ENCODE measurements at regions not wholly inside any gene's neighbourhood (a gene's known extent, or its start where the extent isn't known, plus 50 kb on each side); places are given as distances from the start of the nearest gene placed in this dataset.
"Not testable (repeated sequence)": the region's sequence is repeated elsewhere in the genome, so short reads cannot be mapped to it uniquely, and the experiment has no call there.

- H3K27ac ChIP-seq (ENCODE audit: low read depth in 2 of 2, low read length in 1 of 2); H3K27me3 ChIP-seq (ENCODE audit: control insufficient read depth in 1 of 2, insufficient read depth in 2 of 2, low read length in 2 of 2); H3K9me3 ChIP-seq (ENCODE audit: control insufficient read depth in 2 of 2, insufficient read depth in 1 of 2, low read depth in 1 of 2, low read length in 1 of 2); H3K4me3 ChIP-seq (ENCODE audit: low read depth in 1 of 2, low read length in 2 of 2); H3K4me1 ChIP-seq (ENCODE audit: control insufficient read depth in 2 of 2, insufficient read depth in 2 of 2, low read length in 1 of 2); H3K36me3 ChIP-seq (ENCODE audit: control insufficient read depth in 2 of 2, insufficient read depth in 2 of 2, low read length in 1 of 2): not testable (repeated sequence)
- 7 to 17% methylated on average over 18 to 21 of the region's 21 CpGs for WGBS, 2 donors
Measured at GRCh38 chr1:121048293-121048752, 135.8 kb downstream of the FAM72B start.

DNA sequence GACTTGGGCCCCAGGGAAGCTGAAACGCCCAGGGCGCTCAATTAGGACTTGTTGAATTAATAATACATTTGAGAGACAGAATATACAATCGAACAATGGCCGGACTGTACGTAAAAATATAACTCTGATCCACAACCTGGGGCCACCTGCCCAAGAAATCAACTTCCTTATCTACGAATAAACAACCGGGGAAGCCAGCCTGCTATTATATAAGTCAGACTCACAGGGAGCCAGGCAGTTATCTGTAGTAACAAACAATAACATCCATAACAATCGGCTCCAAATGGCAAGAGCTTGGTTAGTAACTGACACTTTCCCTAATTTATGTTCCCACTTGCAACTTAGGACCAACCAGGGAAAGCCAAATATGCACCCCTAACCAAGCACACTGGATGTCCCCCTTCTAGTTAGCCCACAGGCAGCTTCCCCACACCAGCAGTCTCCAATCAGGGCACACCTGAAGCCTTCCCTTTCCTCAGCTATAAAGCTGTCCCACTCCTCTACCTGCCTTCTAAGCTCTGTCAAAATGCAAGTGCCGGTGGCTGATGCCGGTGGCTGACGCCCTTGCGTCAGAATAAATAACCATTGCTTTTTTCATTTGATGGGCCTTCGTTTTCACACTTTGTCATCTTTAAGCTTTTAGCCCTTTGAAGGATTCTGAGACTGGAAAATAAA lies 135.2 kb downstream of the FAM72B start:
- 27 to 46% methylated on average over 5 to 7 of the region's 13 CpGs for WGBS, 2 donors
- not testable (repeated sequence) for H3K4me1 ChIP-seq (ENCODE audit: control insufficient read depth in 2 of 2, insufficient read depth in 2 of 2, low read length in 1 of 2); H3K4me3 ChIP-seq (ENCODE audit: low read depth in 1 of 2, low read length in 2 of 2); H3K9me3 ChIP-seq (ENCODE audit: control insufficient read depth in 2 of 2, insufficient read depth in 1 of 2, low read depth in 1 of 2, low read length in 1 of 2); H3K27me3 ChIP-seq (ENCODE audit: control insufficient read depth in 1 of 2, insufficient read depth in 2 of 2, low read length in 2 of 2); H3K36me3 ChIP-seq (ENCODE audit: control insufficient read depth in 2 of 2, insufficient read depth in 2 of 2, low read length in 1 of 2); H3K27ac ChIP-seq (ENCODE audit: low read depth in 2 of 2, low read length in 1 of 2)

- WGBS, 2 donors: 80 to 81% methylated on average over 5 of the region's 5 CpGs
- not testable (repeated sequence) for H3K36me3 ChIP-seq (ENCODE audit: control insufficient read depth in 2 of 2, insufficient read depth in 2 of 2, low read length in 1 of 2); H3K27ac ChIP-seq (ENCODE audit: low read depth in 2 of 2, low read length in 1 of 2); H3K4me1 ChIP-seq (ENCODE audit: control insufficient read depth in 2 of 2, insufficient read depth in 2 of 2, low read length in 1 of 2); H3K27me3 ChIP-seq (ENCODE audit: control insufficient read depth in 1 of 2, insufficient read depth in 2 of 2, low read length in 2 of 2); H3K9me3 ChIP-seq (ENCODE audit: control insufficient read depth in 2 of 2, insufficient read depth in 1 of 2, low read depth in 1 of 2, low read length in 1 of 2); H3K4me3 ChIP-seq (ENCODE audit: low read depth in 1 of 2, low read length in 2 of 2)
Measured at GRCh38 chr1:121050097-121050496, 134.0 kb downstream of the FAM72B start.

DNA sequence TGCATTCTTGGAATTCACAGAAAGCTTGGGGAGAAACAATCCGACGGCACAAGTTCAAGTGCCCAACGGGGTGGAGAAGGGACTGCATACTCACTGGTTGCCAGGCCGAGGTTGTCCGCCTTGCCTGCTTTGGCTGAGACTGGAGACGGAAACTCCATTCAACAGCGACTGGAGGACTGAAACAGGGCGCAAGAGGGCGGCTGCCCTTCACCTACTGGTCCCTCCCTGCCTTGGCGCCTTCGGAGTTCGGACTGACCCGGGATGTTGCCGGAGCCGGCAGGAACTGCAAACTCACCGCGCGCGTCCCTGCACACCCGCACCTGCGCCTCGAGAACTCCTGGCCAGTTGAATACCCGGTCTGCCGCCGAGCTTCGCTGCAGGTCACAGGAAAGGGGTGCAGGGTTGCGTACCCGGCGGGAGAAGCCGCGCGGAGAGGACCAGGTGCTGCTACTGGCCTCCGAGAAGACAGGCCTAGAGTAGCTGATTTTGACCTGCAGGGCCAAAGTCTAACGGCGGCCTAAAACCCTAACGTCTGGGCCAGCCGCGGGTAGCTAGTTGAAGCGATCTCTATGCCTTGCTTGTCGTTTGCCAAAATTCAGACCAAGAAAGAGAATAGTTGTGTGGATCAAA lies 132.9 kb downstream of the FAM72B start:
- not testable (repeated sequence) for H3K36me3 ChIP-seq (ENCODE audit: control insufficient read depth in 2 of 2, insufficient read depth in 2 of 2, low read length in 1 of 2); H3K27ac ChIP-seq (ENCODE audit: low read depth in 2 of 2, low read length in 1 of 2); H3K9me3 ChIP-seq (ENCODE audit: control insufficient read depth in 2 of 2, insufficient read depth in 1 of 2, low read depth in 1 of 2, low read length in 1 of 2); H3K27me3 ChIP-seq (ENCODE audit: control insufficient read depth in 1 of 2, insufficient read depth in 2 of 2, low read length in 2 of 2); H3K4me3 ChIP-seq (ENCODE audit: low read depth in 1 of 2, low read length in 2 of 2); H3K4me1 ChIP-seq (ENCODE audit: control insufficient read depth in 2 of 2, insufficient read depth in 2 of 2, low read length in 1 of 2)
- WGBS, 2 donors: 40 to 44% methylated on average over 15 to 26 of the region's 40 CpGs

DNA sequence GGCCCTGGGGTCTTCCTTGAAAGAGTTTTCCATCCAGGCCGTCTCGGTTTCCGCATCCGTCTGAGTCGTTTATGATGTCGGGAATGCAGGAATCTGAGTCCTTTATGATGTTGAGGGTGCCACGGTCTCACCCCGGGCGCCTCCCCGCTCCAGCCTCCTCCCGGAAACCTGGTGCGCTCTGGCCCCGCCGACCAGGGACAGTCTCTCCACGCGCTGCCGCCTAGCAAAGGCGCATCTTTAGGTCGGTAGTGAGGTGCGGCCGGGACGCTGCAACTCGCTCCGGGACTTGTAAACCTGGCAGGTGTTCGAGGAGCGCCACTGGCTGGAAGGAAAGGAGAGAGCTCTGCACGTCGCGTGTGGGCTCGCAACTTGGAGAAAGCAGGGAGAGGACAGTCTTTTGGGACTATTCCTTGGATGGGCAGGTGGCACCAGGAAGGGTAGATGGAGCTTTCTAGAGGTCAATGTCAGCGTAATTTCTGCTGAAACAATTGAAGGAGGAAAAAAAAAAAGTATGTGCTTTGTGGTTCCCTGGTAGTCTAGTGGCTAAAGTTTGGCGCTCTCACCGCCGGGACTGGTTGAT lies 132.0 kb downstream of the FAM72B start:
- H3K4me3 ChIP-seq (ENCODE audit: low read depth in 1 of 2, low read length in 2 of 2); H3K27me3 ChIP-seq (ENCODE audit: control insufficient read depth in 1 of 2, insufficient read depth in 2 of 2, low read length in 2 of 2); H3K4me1 ChIP-seq (ENCODE audit: control insufficient read depth in 2 of 2, insufficient read depth in 2 of 2, low read length in 1 of 2); H3K27ac ChIP-seq (ENCODE audit: low read depth in 2 of 2, low read length in 1 of 2); H3K36me3 ChIP-seq (ENCODE audit: control insufficient read depth in 2 of 2, insufficient read depth in 2 of 2, low read length in 1 of 2); H3K9me3 ChIP-seq (ENCODE audit: control insufficient read depth in 2 of 2, insufficient read depth in 1 of 2, low read depth in 1 of 2, low read length in 1 of 2): not testable (repeated sequence)
- WGBS, 2 donors: 9 to 13% methylated on average over 23 to 28 of the region's 34 CpGs

GRCh38 chr1:121054928-121055327 lies 129.2 kb downstream of the FAM72B start:
- not testable (repeated sequence) for H3K27me3 ChIP-seq (ENCODE audit: control insufficient read depth in 1 of 2, insufficient read depth in 2 of 2, low read length in 2 of 2); H3K36me3 ChIP-seq (ENCODE audit: control insufficient read depth in 2 of 2, insufficient read depth in 2 of 2, low read length in 1 of 2); H3K4me1 ChIP-seq (ENCODE audit: control insufficient read depth in 2 of 2, insufficient read depth in 2 of 2, low read length in 1 of 2); H3K27ac ChIP-seq (ENCODE audit: low read depth in 2 of 2, low read length in 1 of 2); H3K4me3 ChIP-seq (ENCODE audit: low read depth in 1 of 2, low read length in 2 of 2); H3K9me3 ChIP-seq (ENCODE audit: control insufficient read depth in 2 of 2, insufficient read depth in 1 of 2, low read depth in 1 of 2, low read length in 1 of 2)
- no CpG with 5 or more reads among the region's 1 CpG for WGBS, 2 donors

DNA sequence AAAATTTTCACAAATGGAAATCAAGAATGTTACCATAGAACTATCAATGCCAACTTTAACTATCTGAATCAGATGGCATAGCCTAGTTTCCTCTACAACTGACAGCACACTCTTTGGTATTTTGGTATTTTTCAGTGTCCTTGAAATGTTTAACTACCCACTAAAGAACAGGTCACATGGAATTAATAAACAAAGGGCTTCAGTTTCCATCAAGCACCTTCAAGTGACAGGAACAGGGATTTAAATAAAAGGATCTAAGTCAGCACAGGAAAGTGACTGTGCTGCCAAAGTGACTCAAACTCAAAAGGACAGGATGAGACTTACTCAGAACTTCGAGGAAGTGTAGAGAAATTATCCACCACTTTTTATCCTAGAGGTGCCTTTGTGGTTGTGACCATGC lies 117.2 kb downstream of the FAM72B start:
- not testable (repeated sequence) for H3K27me3 ChIP-seq (ENCODE audit: control insufficient read depth in 1 of 2, insufficient read depth in 2 of 2, low read length in 2 of 2); H3K4me3 ChIP-seq (ENCODE audit: low read depth in 1 of 2, low read length in 2 of 2); H3K9me3 ChIP-seq (ENCODE audit: control insufficient read depth in 2 of 2, insufficient read depth in 1 of 2, low read depth in 1 of 2, low read length in 1 of 2); H3K27ac ChIP-seq (ENCODE audit: low read depth in 2 of 2, low read length in 1 of 2); H3K4me1 ChIP-seq (ENCODE audit: control insufficient read depth in 2 of 2, insufficient read depth in 2 of 2, low read length in 1 of 2); H3K36me3 ChIP-seq (ENCODE audit: control insufficient read depth in 2 of 2, insufficient read depth in 2 of 2, low read length in 1 of 2)
- WGBS, 2 donors: 56 to 78% methylated on average over 1 of the region's 1 CpG

DNA sequence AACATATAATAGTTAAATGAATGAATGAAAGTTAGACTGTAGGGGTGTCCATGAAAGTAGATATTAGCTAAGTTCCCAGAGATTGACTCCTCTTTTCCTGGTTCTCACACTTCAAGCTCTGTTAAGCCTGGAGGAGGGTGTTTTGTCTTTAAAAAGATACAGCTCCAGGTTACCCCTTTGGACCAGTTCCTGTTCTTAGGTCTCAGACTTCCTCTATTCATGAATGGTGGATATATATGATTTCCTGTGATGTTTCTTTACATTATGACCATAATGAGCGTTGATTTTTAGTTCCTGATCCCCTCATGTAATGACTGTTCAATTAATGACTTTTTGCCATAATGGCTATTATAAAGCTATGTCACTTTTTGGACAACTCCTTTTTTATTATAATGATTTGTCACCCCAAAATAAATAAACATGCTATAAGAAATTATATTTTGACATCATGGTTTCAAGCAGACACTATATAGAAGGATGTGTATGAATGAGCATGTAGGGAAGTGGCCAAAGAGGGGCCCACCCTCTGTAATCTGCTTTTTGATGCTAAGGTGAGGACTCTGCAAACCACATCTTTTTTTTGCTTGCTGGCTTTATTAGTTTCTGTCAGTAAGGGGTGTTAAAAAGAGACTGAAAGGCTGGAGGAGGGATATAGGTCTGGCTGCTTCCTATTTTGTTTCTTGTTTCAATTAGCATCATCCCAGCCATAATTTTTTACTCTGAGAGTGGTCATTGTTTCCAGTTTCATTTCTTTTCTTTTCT lies 115.2 kb downstream of the FAM72B start:
- H3K36me3 ChIP-seq (ENCODE audit: control insufficient read depth in 2 of 2, insufficient read depth in 2 of 2, low read length in 1 of 2); H3K4me1 ChIP-seq (ENCODE audit: control insufficient read depth in 2 of 2, insufficient read depth in 2 of 2, low read length in 1 of 2); H3K27ac ChIP-seq (ENCODE audit: low read depth in 2 of 2, low read length in 1 of 2); H3K4me3 ChIP-seq (ENCODE audit: low read depth in 1 of 2, low read length in 2 of 2); H3K9me3 ChIP-seq (ENCODE audit: control insufficient read depth in 2 of 2, insufficient read depth in 1 of 2, low read depth in 1 of 2, low read length in 1 of 2); H3K27me3 ChIP-seq (ENCODE audit: control insufficient read depth in 1 of 2, insufficient read depth in 2 of 2, low read length in 2 of 2): not testable (repeated sequence)
- WGBS, 2 donors: no CpG with 5 or more reads among the region's 1 CpG

DNA sequence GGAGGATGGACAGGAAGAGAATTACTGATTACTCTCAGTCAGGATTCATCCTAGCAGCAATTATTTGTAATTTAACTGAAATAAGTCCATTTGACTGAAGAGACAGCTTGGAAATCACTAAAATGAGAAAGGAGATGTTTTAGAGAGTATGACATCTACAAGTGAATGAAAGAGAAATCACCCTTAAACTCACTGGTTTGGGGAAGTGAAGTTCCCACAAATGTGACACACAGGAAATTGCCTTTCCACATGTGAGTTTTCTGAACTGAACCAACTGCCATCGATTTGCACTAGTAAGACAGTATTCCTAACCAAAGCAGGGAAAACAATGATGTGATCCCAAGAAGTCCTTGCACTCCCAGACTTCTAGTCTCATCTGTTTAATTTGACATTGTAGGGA lies 110.3 kb downstream of the FAM72B start:
- not testable (repeated sequence) for H3K27me3 ChIP-seq (ENCODE audit: control insufficient read depth in 1 of 2, insufficient read depth in 2 of 2, low read length in 2 of 2); H3K27ac ChIP-seq (ENCODE audit: low read depth in 2 of 2, low read length in 1 of 2); H3K4me1 ChIP-seq (ENCODE audit: control insufficient read depth in 2 of 2, insufficient read depth in 2 of 2, low read length in 1 of 2); H3K9me3 ChIP-seq (ENCODE audit: control insufficient read depth in 2 of 2, insufficient read depth in 1 of 2, low read depth in 1 of 2, low read length in 1 of 2); H3K4me3 ChIP-seq (ENCODE audit: low read depth in 1 of 2, low read length in 2 of 2); H3K36me3 ChIP-seq (ENCODE audit: control insufficient read depth in 2 of 2, insufficient read depth in 2 of 2, low read length in 1 of 2)
- no CpG with 5 or more reads among the region's 1 CpG for WGBS, 2 donors
